Psoas muscle (tissue), 7 donors: ENCODE measurements at regions not wholly inside any gene's neighbourhood (a gene's known extent, or its start where the extent isn't known, plus 50 kb on each side); places are given as distances from the start of the nearest gene placed in this dataset.

Experiments
- ATAC-seq, 4 donors: fragments of 200-7000 bp; cut with Tn5 transposase; one replicate each; pipeline ENCODE4 v1.9.1; 2020; ENCODE audit warnings: moderate library complexity in 3 of 4, mild to moderate bottlenecking in 2 of 4
- DNase-seq, 2 donors: peaks; one replicate each; pipeline ENCODE4 v3.0.0-alpha.2; 2020
- H3K27ac ChIP-seq: fragments of 200-600 bp; one replicate; pipeline ENCODE4 v1.8.0; 2022
- H3K27me3 ChIP-seq, 3 donors: fragments of 200-600 bp in 1 of 3; one replicate each; pipeline versions ENCODE4 v1.6.1 to v1.8.0; 2013 to 2022; ENCODE audit warnings: low read length in 2 of 3, mild to moderate bottlenecking in 2 of 3, moderate library complexity in 1 of 3; ENCODE audit not compliant: insufficient read depth in 3 of 3
- H3K36me3 ChIP-seq, 2 donors: fragments of 200-600 bp in 1 of 2; one replicate each; pipeline versions ENCODE4 v1.6.1 to v1.8.0; 2013 to 2022; ENCODE audit warnings: low read depth in 1 of 2, mild to moderate bottlenecking in 1 of 2, moderate library complexity in 1 of 2; ENCODE audit not compliant: insufficient read depth in 1 of 2
- H3K4me1 ChIP-seq: fragments of 200-600 bp; one replicate; pipeline ENCODE4 v1.8.0; 2022
- H3K4me3 ChIP-seq: fragments of 200-600 bp; one replicate; pipeline ENCODE4 v1.8.0; 2022; ENCODE audit warnings: mild to moderate bottlenecking
- H3K9me3 ChIP-seq: fragments of 200-600 bp; one replicate; pipeline ENCODE4 v1.8.0; 2022
- CTCF ChIP-seq: fragments of 200-600 bp; IDR thresholded peaks from one replicate; pipeline ENCODE4 v1.8.0; 2022; ENCODE audit warnings: antibody characterized with exemption
- WGBS, 3 donors: extraction: QIAGEN DNeasy Blood & Tissue Kit; methylation state at CpG; one replicate each; pipeline versions ENCODE4 v1.1.6 to v1.1.7; 2013; 5-methylcytosine and 5-hydroxymethylcytosine counted together
- intact Hi-C, 2 donors: fragments of 100-400 bp; cut with DNase I; formaldehyde crosslinking; loops; one replicate each; pipeline versions ENCODE4 v1.11.0 to v1.14.2; 2022
- donor health status: healthy with polysubstance abuse.
- donor health status: DM: no; HTN: no; CAD: no; lungs with moderate emphysema.
- donor health status: Bipolar disorder and iron deficiency.
- donor health status: healthy.
- donor health status: DM: yes; HTN: yes; CAD: no.
- donor health status: DM: no; HTN: no; CAD: no.
- donor health status: DM: yes; HTN: yes; CAD: no.

- ATAC-seq (no peak), DNase-seq (no peak)
- no peaks in the 10 kb centered on the region for H3K9me3 ChIP-seq
- WGBS, 3 donors, result 64 to 66% (median 64%) methylated on average over 18 of the region's 18 CpGs
- no peak overlapping the region for H3K27ac ChIP-seq
- no peaks in the 10 kb centered on the region for H3K36me3 ChIP-seq
- H3K27me3 ChIP-seq, result peaks cover 0 to 5% (median 0%) of the 10 kb centered on the region in 3 donors
- TF ChIP-seq CTCF, result no peak
- intact Hi-C loops, result no loop called here
- no peak overlapping the region for H3K4me3 ChIP-seq
- peaks cover under 1% of the 10 kb centered on the region for H3K4me1 ChIP-seq
Measured at GRCh38 chr1:22259551-22260282, 116.8 kb upstream of the WNT4 start.

GRCh38 chr1:22260860-22261432, 118.0 kb upstream of the WNT4 start:
- Histone ChIP-seq H3K4me3 (no peak overlapping the region), H3K9me3 (no peaks in the 10 kb centered on the region), H3K4me1 (no peaks in the 10 kb centered on the region), H3K36me3 (no peaks in the 10 kb centered on the region), H3K27ac (no peak overlapping the region), H3K27me3 (peaks cover 0 to 5% (median 0%) of the 10 kb centered on the region in 3 donors)
- ATAC-seq, result no peak
- no peak for DNase-seq
- TF ChIP-seq CTCF, result no peak
- intact Hi-C loops, result no loop called here
- 86 to 87% (median 86%) methylated on average over 21 of the region's 21 CpGs for WGBS, 3 donors

DNA sequence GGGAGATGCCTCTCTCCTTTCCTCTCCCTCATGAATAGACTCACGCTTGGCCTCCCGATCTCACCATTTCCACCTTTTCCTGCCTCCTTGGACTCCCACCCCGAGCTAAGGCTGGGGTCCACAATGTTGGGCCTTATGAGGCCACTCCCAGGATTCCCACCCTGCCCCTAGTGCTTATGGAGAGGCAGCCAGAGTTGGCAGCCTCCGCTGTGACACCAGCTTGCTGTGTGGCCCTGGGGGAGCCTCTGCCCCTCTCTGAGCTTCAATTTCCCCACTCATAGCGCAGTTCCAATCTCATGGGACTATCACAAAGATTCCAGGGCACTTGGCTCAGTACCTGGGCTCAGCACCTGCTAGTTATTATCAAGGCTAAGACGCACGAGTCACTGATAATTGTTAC, 118.7 kb upstream of the WNT4 start:
- 71 to 79% (median 74%) methylated on average over 7 of the region's 7 CpGs for whole genome bisulfite sequencing, 3 donors
- H3K27me3 ChIP-seq, result peaks cover 0 to 5% (median 0%) of the 10 kb centered on the region in 3 donors
- no peak for ATAC-seq

GRCh38 chr1:22262583-22262982, 119.7 kb upstream of the WNT4 start:
- Histone ChIP-seq H3K27me3 (peaks cover 0 to 5% (median 0%) of the 10 kb centered on the region in 3 donors), H3K9me3 (no peaks in the 10 kb centered on the region), H3K27ac (no peak overlapping the region), H3K4me1 (no peaks in the 10 kb centered on the region), H3K36me3 (no peaks in the 10 kb centered on the region), H3K4me3 (no peak overlapping the region)
- DNase-seq (no peak), ATAC-seq (no peak)
- WGBS, 3 donors, result 56 to 69% (median 64%) methylated on average over 8 of the region's 8 CpGs
- intact Hi-C loops, result no loop called here
- TF ChIP-seq CTCF, result no peak

More for the DNA sequence above, 118.7 kb upstream of the WNT4 start:
- Histone ChIP-seq H3K4me1 (no peaks in the 10 kb centered on the region), H3K4me3 (no peak overlapping the region), H3K36me3 (no peaks in the 10 kb centered on the region), H3K27ac (no peak overlapping the region), H3K9me3 (no peaks in the 10 kb centered on the region)
- intact Hi-C loops, result no loop called here
- DNase-seq, result no peak
- TF ChIP-seq CTCF, result no peak
